HEK293 (cell line): ENCODE measurements at regions not wholly inside any gene's neighbourhood (a gene's known extent, or its start where the extent isn't known, plus 50 kb on each side); places are given as distances from the start of the nearest gene placed in this dataset.

ENCODE experiments used
- CTCF ChIA-PET: fragments of 350-600 bp; formaldehyde crosslinking; extraction: SDS; loops from one replicate; lab custom pipeline; 2021; ENCODE audit warnings: antibody characterized with exemption; lab: Yijun Ruan, JAX
- POLR2A ChIA-PET: fragments of 300-600 bp; formaldehyde crosslinking; extraction: SDS; loops from one replicate; lab custom pipeline; 2020; ENCODE audit warnings: antibody characterized with exemption, inconsistent platforms; lab: Yijun Ruan, JAX
- H3K27ac ChIP-seq: fragments of 200-500 bp; sonication (Bioruptor generic); 2 replicates; pipeline ENCODE4 v1.5.1; 2014; ENCODE audit warnings: low read depth, low read length, control low read depth, inconsistent platforms; ENCODE audit errors: extremely low read depth
- H3K36me3 ChIP-seq, 2 experiments: fragments of 200-500 bp in 1 of 2; sonication (Bioruptor generic) in 1 of 2; 1 replicate in 1 of 2; 2 replicates in 1 of 2; pipeline ENCODE4 v1.5.1; 2014 to 2017; ENCODE audit warnings: inconsistent platforms in 2 of 2, low read length in 2 of 2; ENCODE audit not compliant: control insufficient read depth in 2 of 2, insufficient read depth in 1 of 2
- H3K4me1 ChIP-seq: fragments of 200-500 bp; sonication (Bioruptor generic); 2 replicates; pipeline ENCODE4 v1.5.1; 2014; ENCODE audit warnings: mild to moderate bottlenecking, low read length, inconsistent platforms; ENCODE audit not compliant: control insufficient read depth, insufficient read depth
- H3K4me3 ChIP-seq: 2 replicates; pipeline ENCODE4 v1.5.1; 2011; ENCODE audit warnings: low read depth, mild to moderate bottlenecking, control low read depth, low read length, moderate library complexity
- H3K9me3 ChIP-seq: fragments of 200-500 bp; sonication (Bioruptor generic); 2 replicates; pipeline ENCODE4 v1.5.1; 2014; ENCODE audit warnings: low read depth, low read length, inconsistent platforms; ENCODE audit not compliant: control insufficient read depth, insufficient read depth
- CTCF ChIP-seq: fragments of 450-650 bp; formaldehyde crosslinking; IDR thresholded peaks from 2 replicates; pipeline ENCODE4 v1.5.1; 2016; ENCODE audit warnings: missing biosample characterization, missing genetic modification characterization
- EGR2 ChIP-seq: fragments of 450-650 bp; formaldehyde crosslinking; IDR thresholded peaks from 2 replicates; pipeline ENCODE4 v1.5.1; 2016; ENCODE audit warnings: low read depth, missing biosample characterization, missing genetic modification characterization
- FEZF1 ChIP-seq: fragments of 450-650 bp; formaldehyde crosslinking; IDR thresholded peaks from 2 replicates; pipeline ENCODE4 v1.5.1; 2016; ENCODE audit warnings: missing biosample characterization, missing genetic modification characterization
- GLI4 ChIP-seq: fragments of 450-650 bp; formaldehyde crosslinking; IDR thresholded peaks from 2 replicates; pipeline ENCODE4 v1.5.1; 2016; ENCODE audit warnings: missing biosample characterization, missing genetic modification characterization
- HOXD13 ChIP-seq: sonication (generic); formaldehyde crosslinking; IDR thresholded peaks from 2 replicates; pipeline ENCODE4 v1.8.0; 2022; ENCODE audit warnings: missing genetic modification reagents, borderline replicate concordance
- KLF7 ChIP-seq: fragments of 450-650 bp; formaldehyde crosslinking; IDR thresholded peaks from 2 replicates; pipeline ENCODE4 v1.5.1; 2016; ENCODE audit warnings: missing biosample characterization, missing genetic modification characterization, borderline replicate concordance
- MEIS1 ChIP-seq: sonication (generic); formaldehyde crosslinking; IDR thresholded peaks from 2 replicates; pipeline ENCODE4 v1.8.1; 2022; ENCODE audit warnings: missing genetic modification reagents, mild to moderate bottlenecking, borderline replicate concordance
- ZBTB21 ChIP-seq: fragments of 450-650 bp; formaldehyde crosslinking; IDR thresholded peaks from 2 replicates; pipeline ENCODE4 v1.5.1; 2017; ENCODE audit warnings: missing biosample characterization, missing genetic modification characterization
- ZFP41 ChIP-seq: fragments of 450-650 bp; formaldehyde crosslinking; IDR thresholded peaks from 2 replicates; pipeline ENCODE4 v1.5.1; 2016; ENCODE audit warnings: missing biosample characterization, missing genetic modification characterization, borderline replicate concordance
- ZNF184 ChIP-seq: fragments of 450-650 bp; IDR thresholded peaks from 2 replicates; pipeline ENCODE4 v1.5.1; 2018; ENCODE audit warnings: missing biosample characterization, mild to moderate bottlenecking, missing genetic modification characterization
- ZNF24 ChIP-seq: fragments of 450-650 bp; formaldehyde crosslinking; IDR thresholded peaks from 2 replicates; pipeline ENCODE4 v1.5.1; 2016; ENCODE audit warnings: missing biosample characterization, missing genetic modification characterization
- ZNF292 ChIP-seq: fragments of 450-650 bp; formaldehyde crosslinking; IDR thresholded peaks from 2 replicates; pipeline ENCODE4 v1.5.1; 2016; ENCODE audit warnings: low read depth, missing biosample characterization, missing genetic modification characterization, borderline replicate concordance
- ZNF311 ChIP-seq: fragments of 450-650 bp; formaldehyde crosslinking; IDR thresholded peaks from 2 replicates; pipeline ENCODE4 v1.5.1; 2017; ENCODE audit warnings: missing biosample characterization, missing genetic modification characterization, borderline replicate concordance
- ZNF571 ChIP-seq: fragments of 450-650 bp; formaldehyde crosslinking; IDR thresholded peaks from 2 replicates; pipeline ENCODE4 v1.5.0; 2017; ENCODE audit warnings: missing biosample characterization, missing genetic modification characterization
- ZNF610 ChIP-seq: fragments of 450-650 bp; formaldehyde crosslinking; IDR thresholded peaks from 2 replicates; pipeline ENCODE4 v1.5.1; 2016; ENCODE audit warnings: missing biosample characterization, missing genetic modification characterization, borderline replicate concordance
- ZNF670 ChIP-seq: fragments of 450-650 bp; formaldehyde crosslinking; IDR thresholded peaks from 2 replicates; pipeline ENCODE4 v1.5.1; 2016; ENCODE audit warnings: missing biosample characterization, missing genetic modification characterization, low read depth
- ZNF785 ChIP-seq: fragments of 450-650 bp; formaldehyde crosslinking; IDR thresholded peaks from 2 replicates; pipeline ENCODE4 v1.5.1; 2016; ENCODE audit warnings: missing biosample characterization, missing genetic modification characterization
- TF ChIP-seq, protein P1 (sequence below): fragments of 450-650 bp; formaldehyde crosslinking; IDR thresholded peaks from 2 replicates; pipeline ENCODE4 v1.5.1; 2016; ENCODE audit warnings: missing biosample characterization, missing genetic modification characterization
- TF ChIP-seq, protein P2 (sequence below): fragments of 450-650 bp; formaldehyde crosslinking; IDR thresholded peaks from 2 replicates; pipeline ENCODE4 v1.5.1; 2016; ENCODE audit warnings: missing biosample characterization, missing genetic modification characterization

GRCh38 chr10:74760086-74760979, 66.1 kb upstream of the KAT6B start:
- ChIA-PET POLR2A (no interaction called here), CTCF (no interaction called here)
- Histone ChIP-seq H3K36me3 (no peaks in the 10 kb centered on the region), H3K4me3 (no peak overlapping the region), H3K27ac (no peak overlapping the region), H3K4me1 (no peaks in the 10 kb centered on the region), H3K9me3 (no peaks in the 10 kb centered on the region)
- TF ChIP-seq ZNF184 (tag by site-specific recombination) (no peak), CTCF (tag by site-specific recombination) (0 out of 2 replicates have a peak, but pooled peaks have one; percentile 14)

DNA sequence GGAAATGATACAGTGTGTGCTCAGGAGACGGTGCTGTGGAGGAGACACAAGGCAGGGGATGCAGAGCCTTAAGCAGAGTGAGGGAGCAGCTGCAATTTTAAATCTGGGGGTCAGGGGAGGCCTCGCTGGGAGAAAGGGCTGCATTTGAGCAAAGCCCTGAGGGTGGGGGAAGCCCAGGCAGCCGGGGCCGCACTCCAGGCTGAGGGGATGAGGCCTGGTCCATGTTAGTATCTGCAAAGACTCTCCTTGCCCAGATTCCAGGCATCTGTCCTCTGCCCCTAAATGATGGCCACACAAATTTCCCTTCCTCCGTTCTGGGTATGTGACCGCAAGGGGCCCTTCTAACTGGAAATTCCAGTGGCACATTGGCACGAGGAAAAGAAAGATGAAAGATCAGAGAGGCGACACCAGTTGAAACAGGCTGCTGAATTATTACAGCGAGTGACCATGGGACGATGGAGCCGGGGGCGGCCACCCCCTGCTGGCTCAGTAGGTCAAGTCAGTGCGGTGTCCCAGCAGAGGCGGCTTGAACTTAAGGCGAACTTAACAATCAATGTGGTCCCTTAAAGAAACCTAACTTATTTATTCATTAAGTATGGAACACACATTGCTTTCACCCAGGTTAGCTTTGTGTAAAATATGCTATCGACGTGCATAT, 62.3 kb upstream of the KAT6B start:
- CTCF ChIA-PET = interaction anchor here (0.7 kb wide), 1 partner anchor 308 kb away, joined by 3 read pairs; no protein-coding TSS in a partner anchor
- TF ChIP-seq EGR2 (0 out of 2 replicates have a peak, but pooled peaks have one; percentile 10), ZBTB21 (tag by site-specific recombination) (no peak)
- TF ChIP-seq, all 188 proteins: peak for 1
- POLR2A ChIA-PET = no interaction called here

DNA sequence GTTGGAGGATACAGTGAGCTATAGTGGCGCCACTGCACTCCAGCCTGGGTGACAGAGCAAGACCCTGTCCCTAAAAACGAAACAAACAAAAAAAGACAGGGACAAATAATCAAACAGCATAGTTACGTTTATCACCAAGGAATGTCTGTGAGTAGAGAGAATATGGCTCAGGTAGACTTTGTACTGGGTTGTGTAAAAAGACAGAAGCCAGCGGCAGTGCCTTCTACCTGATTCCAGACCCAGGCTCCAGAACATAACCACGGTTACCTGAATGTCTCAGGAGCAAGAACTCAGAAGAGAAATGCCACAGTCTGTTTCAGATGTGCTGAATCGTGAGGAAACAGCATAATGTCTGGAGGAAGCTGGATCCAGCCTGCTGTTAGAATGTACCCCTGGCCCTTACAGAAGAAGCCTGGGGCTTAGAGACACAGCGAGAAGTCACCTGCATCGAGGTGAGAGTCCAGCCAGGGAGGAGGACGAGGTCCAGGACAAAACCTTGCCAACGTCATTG, 60.9 kb upstream of the KAT6B start:
- CTCF ChIA-PET = interaction anchor here (0.5 to 0.7 kb wide), 3 partner anchors 48 to 1899 kb away, joined by 3 read pairs; no protein-coding TSS in a partner anchor

More for the DNA sequence above, 62.3 kb upstream of the KAT6B start:
- no peak overlapping the region for H3K27ac ChIP-seq
- no peaks in the 10 kb centered on the region for H3K9me3 ChIP-seq
- H3K4me3 ChIP-seq = no peak overlapping the region
- no peaks in the 10 kb centered on the region for H3K4me1 ChIP-seq
- H3K36me3 ChIP-seq = no peaks in the 10 kb centered on the region

More for the DNA sequence above, 60.9 kb upstream of the KAT6B start:
- no peak overlapping the region for H3K27ac ChIP-seq
- no peak for TF ChIP-seq ZNF311 (tag by site-specific recombination)
- no peak for TF ChIP-seq ZBTB21 (tag by site-specific recombination)
- no peak for TF ChIP-seq KLF7 (tag by site-specific recombination)
- TF ChIP-seq ZNF571 (tag by site-specific recombination) = no peak
- TF ChIP-seq ZNF670 = no peak
- TF ChIP-seq, protein P1, sequence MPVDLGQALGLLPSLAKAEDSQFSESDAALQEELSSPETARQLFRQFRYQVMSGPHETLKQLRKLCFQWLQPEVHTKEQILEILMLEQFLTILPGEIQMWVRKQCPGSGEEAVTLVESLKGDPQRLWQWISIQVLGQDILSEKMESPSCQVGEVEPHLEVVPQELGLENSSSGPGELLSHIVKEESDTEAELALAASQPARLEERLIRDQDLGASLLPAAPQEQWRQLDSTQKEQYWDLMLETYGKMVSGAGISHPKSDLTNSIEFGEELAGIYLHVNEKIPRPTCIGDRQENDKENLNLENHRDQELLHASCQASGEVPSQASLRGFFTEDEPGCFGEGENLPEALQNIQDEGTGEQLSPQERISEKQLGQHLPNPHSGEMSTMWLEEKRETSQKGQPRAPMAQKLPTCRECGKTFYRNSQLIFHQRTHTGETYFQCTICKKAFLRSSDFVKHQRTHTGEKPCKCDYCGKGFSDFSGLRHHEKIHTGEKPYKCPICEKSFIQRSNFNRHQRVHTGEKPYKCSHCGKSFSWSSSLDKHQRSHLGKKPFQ (tag by site-specific recombination) = no peak
- no peak for TF ChIP-seq MEIS1 (CRISPR knock-in tag)
- TF ChIP-seq GLI4 (tag by site-specific recombination) = no peak
- no peak for TF ChIP-seq ZNF292 (tag by site-specific recombination)
- TF ChIP-seq, protein P2, sequence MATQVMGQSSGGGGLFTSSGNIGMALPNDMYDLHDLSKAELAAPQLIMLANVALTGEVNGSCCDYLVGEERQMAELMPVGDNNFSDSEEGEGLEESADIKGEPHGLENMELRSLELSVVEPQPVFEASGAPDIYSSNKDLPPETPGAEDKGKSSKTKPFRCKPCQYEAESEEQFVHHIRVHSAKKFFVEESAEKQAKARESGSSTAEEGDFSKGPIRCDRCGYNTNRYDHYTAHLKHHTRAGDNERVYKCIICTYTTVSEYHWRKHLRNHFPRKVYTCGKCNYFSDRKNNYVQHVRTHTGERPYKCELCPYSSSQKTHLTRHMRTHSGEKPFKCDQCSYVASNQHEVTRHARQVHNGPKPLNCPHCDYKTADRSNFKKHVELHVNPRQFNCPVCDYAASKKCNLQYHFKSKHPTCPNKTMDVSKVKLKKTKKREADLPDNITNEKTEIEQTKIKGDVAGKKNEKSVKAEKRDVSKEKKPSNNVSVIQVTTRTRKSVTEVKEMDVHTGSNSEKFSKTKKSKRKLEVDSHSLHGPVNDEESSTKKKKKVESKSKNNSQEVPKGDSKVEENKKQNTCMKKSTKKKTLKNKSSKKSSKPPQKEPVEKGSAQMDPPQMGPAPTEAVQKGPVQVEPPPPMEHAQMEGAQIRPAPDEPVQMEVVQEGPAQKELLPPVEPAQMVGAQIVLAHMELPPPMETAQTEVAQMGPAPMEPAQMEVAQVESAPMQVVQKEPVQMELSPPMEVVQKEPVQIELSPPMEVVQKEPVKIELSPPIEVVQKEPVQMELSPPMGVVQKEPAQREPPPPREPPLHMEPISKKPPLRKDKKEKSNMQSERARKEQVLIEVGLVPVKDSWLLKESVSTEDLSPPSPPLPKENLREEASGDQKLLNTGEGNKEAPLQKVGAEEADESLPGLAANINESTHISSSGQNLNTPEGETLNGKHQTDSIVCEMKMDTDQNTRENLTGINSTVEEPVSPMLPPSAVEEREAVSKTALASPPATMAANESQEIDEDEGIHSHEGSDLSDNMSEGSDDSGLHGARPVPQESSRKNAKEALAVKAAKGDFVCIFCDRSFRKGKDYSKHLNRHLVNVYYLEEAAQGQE (tag by site-specific recombination) = no peak
- TF ChIP-seq ZNF610 (tag by site-specific recombination) = no peak
- TF ChIP-seq HOXD13 (CRISPR knock-in tag) = no peak
- TF ChIP-seq ZNF785 (tag by site-specific recombination) = no peak
- no peak for TF ChIP-seq FEZF1
- no peak for TF ChIP-seq ZNF24 (tag by site-specific recombination)
- TF ChIP-seq ZFP41 = no peak
- TF ChIP-seq, all 188 proteins: peak for 0
- POLR2A ChIA-PET = no interaction called here
- no peaks in the 10 kb centered on the region for H3K4me1 ChIP-seq
- no peak overlapping the region for H3K4me3 ChIP-seq
- no peaks in the 10 kb centered on the region for H3K36me3 ChIP-seq
- H3K9me3 ChIP-seq = no peaks in the 10 kb centered on the region
